GM23338 (cell line): ENCODE measurements at regions not wholly inside any gene's neighbourhood (a gene's known extent, or its start where the extent isn't known, plus 50 kb on each side); places are given as distances from the start of the nearest gene placed in this dataset.

Experiments used
- ATAC-seq: fragments of 200-7000 bp; cut with Tn5 transposase; 3 replicates; pipeline ENCODE4 v1.9.1; 2020
- DNase-seq: peaks from one replicate; pipeline ENCODE4 v3.0.0-alpha.2; 2015; ENCODE audit warnings: low spot score
- H2AFZ ChIP-seq: fragments of 200-600 bp; sonication (generic); 2 replicates; pipeline ENCODE4 v1.8.0; 2016; ENCODE audit warnings: antibody characterized with exemption, mild to moderate bottlenecking, moderate library complexity
- H3F3A ChIP-seq: fragments of 200-600 bp; sonication (generic); replicated peaks from 2 replicates; pipeline ENCODE4 v1.8.0; 2017; ENCODE audit warnings: antibody characterized with exemption, mixed run types, low read depth
- H3K27ac ChIP-seq: fragments of 200-600 bp; sonication (generic); 2 replicates; pipeline ENCODE4 v1.6.1; 2016; ENCODE audit warnings: low read depth
- H3K27me3 ChIP-seq: fragments of 200-600 bp; sonication (generic); 2 replicates; pipeline ENCODE4 v1.8.0; 2016; ENCODE audit warnings: mild to moderate bottlenecking, mixed run types, moderate library complexity; ENCODE audit not compliant: insufficient read depth
- H3K36me3 ChIP-seq: fragments of 200-600 bp; sonication (generic); 2 replicates; pipeline ENCODE4 v1.8.0; 2016; ENCODE audit warnings: mild to moderate bottlenecking; ENCODE audit not compliant: insufficient read depth
- H3K4me1 ChIP-seq: fragments of 200-600 bp; sonication (generic); 2 replicates; pipeline ENCODE4 v1.8.0; 2016; ENCODE audit warnings: mild to moderate bottlenecking, moderate library complexity; ENCODE audit not compliant: insufficient read depth
- H3K4me2 ChIP-seq: fragments of 200-600 bp; sonication (generic); 2 replicates; pipeline ENCODE4 v1.7.1; 2017; ENCODE audit warnings: mixed run types
- H3K4me3 ChIP-seq: fragments of 200-600 bp; sonication (generic); 2 replicates; pipeline ENCODE4 v1.6.1; 2016; ENCODE audit warnings: mixed run types
- H3K79me2 ChIP-seq: fragments of 200-600 bp; sonication (generic); replicated peaks from 2 replicates; pipeline ENCODE4 v1.8.0; 2017; ENCODE audit warnings: mild to moderate bottlenecking; ENCODE audit not compliant: insufficient read depth
- H3K9me2 ChIP-seq: fragments of 200-600 bp; sonication (generic); 2 replicates; pipeline ENCODE4 v1.8.0; 2017; ENCODE audit not compliant: insufficient read depth
- H4K20me1 ChIP-seq: fragments of 200-600 bp; sonication (generic); replicated peaks from 2 replicates; pipeline ENCODE4 v1.8.0; 2017; ENCODE audit warnings: mild to moderate bottlenecking; ENCODE audit not compliant: insufficient read depth
- H3K27ac Mint-ChIP-seq: 2 replicates; pipeline ENCODE4 v1.8.0; 2020; ENCODE audit warnings: inconsistent platforms, mild to moderate bottlenecking, moderate library complexity, mixed read lengths
- H3K27me3 Mint-ChIP-seq: 3 replicates; pipeline ENCODE4 v1.8.0; 2022; ENCODE audit warnings: low read depth, mild to moderate bottlenecking, moderate library complexity, mixed read lengths, inconsistent platforms; ENCODE audit not compliant: insufficient read depth, poor library complexity
- H3K36me3 Mint-ChIP-seq: 3 replicates; pipeline ENCODE4 v1.8.0; 2021; ENCODE audit warnings: low read depth, mild to moderate bottlenecking, inconsistent platforms, moderate library complexity, mixed read lengths
- H3K4me1 Mint-ChIP-seq: 3 replicates; pipeline ENCODE4 v1.8.0; 2020; ENCODE audit warnings: mild to moderate bottlenecking, inconsistent platforms, mixed read lengths
- H3K4me3 Mint-ChIP-seq: 3 replicates; pipeline ENCODE4 v1.8.0; 2021; ENCODE audit warnings: moderate library complexity, mild to moderate bottlenecking, inconsistent platforms, mixed read lengths
- H3K9me3 Mint-ChIP-seq: 3 replicates; pipeline ENCODE4 v1.8.0; 2020; ENCODE audit warnings: moderate library complexity, mild to moderate bottlenecking, inconsistent platforms, mixed read lengths
- CREB1 ChIP-seq: fragments of 250-450 bp; sonication (Bioruptor Pico); IDR thresholded peaks from 2 replicates; pipeline ENCODE4 v1.5.0; 2020; ENCODE audit warnings: low read depth, mild to moderate bottlenecking, moderate library complexity
- ETS1 ChIP-seq: IDR thresholded peaks from 2 replicates; pipeline ENCODE4 v1.6.1; 2016; ENCODE audit warnings: antibody characterized with exemption
- EZH2 ChIP-seq: fragments of 200-600 bp; sonication (generic); IDR thresholded peaks from one replicate; pipeline ENCODE4 v1.8.0; 2017; ENCODE audit warnings: antibody characterized with exemption, mild to moderate bottlenecking, low read depth; ENCODE audit not compliant: unreplicated experiment
- EZH2phosphoT487 ChIP-seq: fragments of 200-600 bp; sonication (generic); IDR thresholded peaks from one replicate; pipeline ENCODE4 v1.8.1; 2018; ENCODE audit warnings: antibody characterized with exemption; ENCODE audit not compliant: unreplicated experiment
- JUNB ChIP-seq: IDR thresholded peaks from one replicate; pipeline ENCODE4 v1.6.1; 2016; ENCODE audit warnings: antibody characterized with exemption; ENCODE audit not compliant: unreplicated experiment
- NANOG ChIP-seq: IDR thresholded peaks from 2 replicates; pipeline ENCODE4 v1.6.1; 2016; ENCODE audit warnings: antibody characterized with exemption, borderline replicate concordance
- POLR2AphosphoS5 ChIP-seq: IDR thresholded peaks from 2 replicates; pipeline ENCODE4 v1.6.1; 2016; ENCODE audit warnings: antibody characterized with exemption, low read depth
- REST ChIP-seq: IDR thresholded peaks from one replicate; pipeline ENCODE4 v1.6.1; 2018; ENCODE audit warnings: antibody characterized with exemption; ENCODE audit not compliant: unreplicated experiment
- STAT1 ChIP-seq: IDR thresholded peaks from one replicate; pipeline ENCODE4 v1.6.1; 2016; ENCODE audit warnings: antibody characterized with exemption; ENCODE audit not compliant: unreplicated experiment
- ZNF114 ChIP-seq: fragments of 250-450 bp; sonication (Bioruptor Pico); IDR thresholded peaks from 2 replicates; pipeline ENCODE4 v1.5.0; 2020; ENCODE audit warnings: mild to moderate bottlenecking, moderate library complexity
- ZNF331 ChIP-seq: fragments of 250-450 bp; sonication (Bioruptor Pico); IDR thresholded peaks from 2 replicates; pipeline ENCODE4 v1.5.0; 2020; ENCODE audit warnings: low read depth, mild to moderate bottlenecking, moderate library complexity
- ZNF462 ChIP-seq: fragments of 250-450 bp; sonication (Bioruptor Pico); IDR thresholded peaks from 2 replicates; pipeline ENCODE4 v1.5.0; 2020; ENCODE audit warnings: mild to moderate bottlenecking, moderate library complexity

- no peak overlapping the region for H3K27ac Mint-ChIP-seq
- no peaks in the 10 kb centered on the region for H3F3A ChIP-seq
- H3K4me3 Mint-ChIP-seq: no peak overlapping the region
- H3K9me3 Mint-ChIP-seq: peaks cover 12% of the 10 kb centered on the region; the same call in 2 of the 3 replicates
- no peaks in the 10 kb centered on the region for H3K79me2 ChIP-seq
- ATAC-seq (no peak), DNase-seq (no peak)
- H3K9me2 ChIP-seq: no peaks in the 10 kb centered on the region; the same call in 1 of the 2 replicates
- peak overlapping the region; percentile 14; the same call in 1 of the 2 replicates for H2AFZ ChIP-seq
- no peaks in the 10 kb centered on the region for H3K36me3 Mint-ChIP-seq
- H3K4me3 ChIP-seq: no peak overlapping the region
- no peak overlapping the region for H3K4me2 ChIP-seq
- H3K36me3 ChIP-seq: no peaks in the 10 kb centered on the region
- no peak for TF ChIP-seq ETS1
- no peak for TF ChIP-seq STAT1
- no peak for TF ChIP-seq CREB1
- TF ChIP-seq EZH2phosphoT487: no peak
- TF ChIP-seq EZH2: no peak
- no peak for TF ChIP-seq ZNF331 (CRISPR knock-in tag)
- no peak for TF ChIP-seq REST
- TF ChIP-seq NANOG: no peak
- no peak for TF ChIP-seq POLR2AphosphoS5
- no peak for TF ChIP-seq ZNF114 (CRISPR knock-in tag)
- no peak for TF ChIP-seq ZNF462 (CRISPR knock-in tag)
- TF ChIP-seq JUNB: no peak
- no peaks in the 10 kb centered on the region for H3K4me1 Mint-ChIP-seq
- H3K27me3 Mint-ChIP-seq: no peaks in the 10 kb centered on the region
- H3K4me1 ChIP-seq: no peaks in the 10 kb centered on the region
- no peaks in the 10 kb centered on the region for H3K27me3 ChIP-seq
- H4K20me1 ChIP-seq: no peaks in the 10 kb centered on the region
- H3K27ac ChIP-seq: no peak overlapping the region
These were observed 141.5 kb upstream of the FAT3 start for GRCh38 chr11:92083123-92083522.
